CD4-positive, alpha-beta T cell treated with Interleukin-12 subunit alpha and Interleukin-12 subunit beta, for 1 hour (primary cell): ENCODE measurements at regions not wholly inside any gene's neighbourhood (a gene's known extent, or its start where the extent isn't known, plus 50 kb on each side); places are given as distances from the start of the nearest gene placed in this dataset.
A peak's percentile ranks its signal among the peaks of the same experiment; 100 is the strongest.
"Not testable (repeated sequence)": the region's sequence is repeated elsewhere in the genome, so short reads cannot be mapped to it uniquely, and the experiment has no call there.

Source experiments
- DNase-seq: peaks from one replicate; pipeline ENCODE4 v3.0.0-alpha.2; 2020

DNA sequence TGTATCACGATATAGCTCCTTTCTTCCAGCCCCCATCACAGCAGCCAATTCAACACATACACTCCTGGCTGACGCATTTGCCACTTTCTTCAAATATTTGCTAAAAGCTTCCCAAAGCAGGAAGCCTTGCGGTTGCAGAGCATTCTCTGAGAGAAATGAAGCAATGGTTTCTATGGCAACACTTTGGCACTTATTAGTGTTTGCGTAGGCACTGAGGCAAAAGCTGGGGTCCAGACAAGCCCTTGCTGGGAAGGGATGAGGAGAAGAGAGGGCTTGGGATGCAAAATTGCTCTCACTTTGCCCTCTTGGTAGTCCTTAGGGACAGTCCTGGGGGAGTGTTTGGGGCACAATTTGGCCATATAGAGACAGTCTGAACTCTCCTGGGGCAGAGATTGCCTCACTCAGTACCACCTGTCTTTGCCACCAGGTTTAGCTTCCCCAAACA, 55.0 kb upstream of the PAK3 start:
- peak; percentile 42 for DNase-seq

DNA sequence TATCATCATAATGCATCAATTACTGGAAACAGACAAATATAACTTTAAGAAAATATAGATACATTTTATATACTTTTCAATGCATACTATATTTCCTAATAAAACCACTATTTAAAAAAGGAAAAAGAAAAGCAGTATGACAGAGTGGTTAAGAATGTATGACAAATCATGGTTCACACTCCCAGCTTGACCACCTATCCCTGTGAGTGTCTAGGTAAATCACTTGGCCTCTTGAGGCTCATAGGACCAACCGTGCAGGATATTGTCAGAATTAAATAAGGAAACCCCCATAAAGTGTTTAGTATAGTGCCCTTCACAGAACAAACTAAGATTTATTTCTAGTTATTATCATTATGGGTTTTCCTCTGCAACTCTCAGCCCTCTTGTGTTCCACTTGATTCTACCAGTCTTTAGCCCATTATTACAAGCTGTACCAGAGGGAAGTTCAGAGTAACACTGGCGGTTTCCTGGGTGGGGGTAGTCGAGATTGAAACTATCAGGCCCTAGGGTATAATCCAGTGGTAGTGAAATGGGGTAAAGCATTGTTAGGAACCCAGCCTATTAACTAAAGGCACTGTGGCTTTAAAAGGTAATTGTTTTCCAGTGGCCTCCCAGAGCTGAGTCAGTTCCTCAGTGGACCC, 55.5 kb upstream of the PAK3 start:
- DNase-seq: no peak

DNA sequence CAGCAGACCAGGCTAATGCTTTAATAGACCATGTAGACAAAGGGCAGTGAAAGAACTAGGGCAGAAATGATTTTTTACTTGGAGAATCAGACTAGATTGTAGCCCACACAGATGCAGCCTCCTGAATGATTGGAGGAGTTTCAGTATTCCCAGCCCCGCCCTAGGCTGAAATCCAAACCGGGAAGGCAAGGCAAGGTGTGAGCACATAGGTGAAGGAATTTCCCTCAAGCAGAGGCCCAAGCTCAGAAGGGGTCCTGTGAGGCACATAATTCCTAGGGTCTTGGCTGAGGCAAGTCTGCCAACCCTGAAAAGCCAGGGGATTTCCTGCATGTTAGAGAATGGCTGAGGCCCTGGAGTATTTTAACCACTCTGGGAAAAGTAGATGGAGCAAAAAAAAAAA, 56.4 kb upstream of the PAK3 start:
- DNase-seq: no peak

DNA sequence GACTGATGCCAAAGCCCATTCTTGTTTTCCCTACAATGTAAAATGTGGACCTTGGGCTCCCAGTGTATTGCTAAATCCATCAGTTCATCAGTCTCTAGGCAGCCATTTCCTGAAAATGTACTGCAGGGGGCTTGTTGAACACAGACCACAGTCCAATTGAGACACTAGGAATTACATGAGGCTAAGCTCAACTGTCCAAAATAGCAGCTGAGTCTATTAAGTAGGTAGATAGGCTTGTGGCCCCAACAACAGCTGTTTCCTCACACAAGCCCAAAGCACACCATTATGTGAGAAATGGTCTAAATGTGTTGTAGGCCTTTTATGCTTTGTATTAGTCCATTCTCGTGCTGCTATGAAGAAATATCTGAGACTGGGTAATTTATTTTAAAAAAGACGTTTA, 60.0 kb upstream of the PAK3 start:
- no peak for DNase-seq

DNA sequence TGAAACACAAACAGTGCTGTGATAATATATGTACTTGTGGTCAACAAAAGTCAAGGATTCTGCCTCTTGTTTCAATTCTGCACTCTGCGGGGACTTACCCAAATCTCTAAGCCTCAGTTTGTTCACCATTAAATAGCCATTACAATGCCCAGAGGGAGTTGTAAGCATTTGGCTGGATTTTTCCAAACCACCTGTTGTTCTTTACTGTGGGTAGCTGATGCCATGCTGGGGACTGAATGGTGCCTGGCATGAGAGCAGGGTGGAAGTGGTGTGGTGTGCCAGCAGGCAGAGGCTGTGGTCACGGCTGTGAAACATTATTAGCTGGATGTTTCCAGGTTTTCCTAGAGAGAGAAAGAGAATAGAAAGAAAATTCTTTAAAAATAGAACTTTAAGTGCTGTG, 60.7 kb upstream of the PAK3 start:
- DNase-seq: no peak

DNA sequence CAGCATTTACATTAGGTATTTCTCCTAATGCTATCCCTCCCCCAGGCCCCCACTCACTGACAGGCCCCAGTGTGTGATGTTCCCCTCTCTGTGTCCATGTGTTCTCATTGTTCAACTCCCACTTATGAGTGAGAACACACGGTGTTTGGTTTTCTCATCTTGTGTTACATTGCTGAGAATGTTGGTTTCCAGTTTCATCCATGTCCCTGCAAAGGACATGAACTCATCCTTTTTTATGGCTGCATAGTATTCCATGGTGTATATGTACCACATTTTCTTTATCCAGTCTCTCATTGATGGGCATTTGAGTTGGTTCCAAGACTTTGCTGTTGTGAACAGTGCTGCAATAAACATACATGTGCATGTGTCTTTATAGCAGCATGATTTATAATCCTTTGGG, 73.0 kb upstream of the PAK3 start:
- not testable (repeated sequence) for DNase-seq

DNA sequence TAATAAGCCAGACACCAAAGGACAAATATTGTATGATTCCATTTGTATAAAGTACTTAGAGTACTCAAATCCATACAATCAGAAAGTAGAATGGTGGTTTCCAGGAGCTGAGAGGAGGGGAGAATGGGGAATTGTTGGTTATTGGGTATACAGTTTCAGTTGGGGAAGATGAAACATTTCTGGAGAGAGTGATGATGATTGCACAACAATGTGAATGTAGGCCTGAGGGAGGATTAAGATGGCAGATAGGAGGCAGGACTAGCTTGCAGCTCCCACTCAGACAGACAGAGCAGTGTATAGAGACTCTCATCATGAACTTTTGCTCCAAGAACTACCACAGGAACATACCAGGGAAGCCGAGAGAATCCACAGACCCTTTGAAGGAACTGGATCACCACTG, 75.7 kb upstream of the PAK3 start:
- DNase-seq: no peak

DNA sequence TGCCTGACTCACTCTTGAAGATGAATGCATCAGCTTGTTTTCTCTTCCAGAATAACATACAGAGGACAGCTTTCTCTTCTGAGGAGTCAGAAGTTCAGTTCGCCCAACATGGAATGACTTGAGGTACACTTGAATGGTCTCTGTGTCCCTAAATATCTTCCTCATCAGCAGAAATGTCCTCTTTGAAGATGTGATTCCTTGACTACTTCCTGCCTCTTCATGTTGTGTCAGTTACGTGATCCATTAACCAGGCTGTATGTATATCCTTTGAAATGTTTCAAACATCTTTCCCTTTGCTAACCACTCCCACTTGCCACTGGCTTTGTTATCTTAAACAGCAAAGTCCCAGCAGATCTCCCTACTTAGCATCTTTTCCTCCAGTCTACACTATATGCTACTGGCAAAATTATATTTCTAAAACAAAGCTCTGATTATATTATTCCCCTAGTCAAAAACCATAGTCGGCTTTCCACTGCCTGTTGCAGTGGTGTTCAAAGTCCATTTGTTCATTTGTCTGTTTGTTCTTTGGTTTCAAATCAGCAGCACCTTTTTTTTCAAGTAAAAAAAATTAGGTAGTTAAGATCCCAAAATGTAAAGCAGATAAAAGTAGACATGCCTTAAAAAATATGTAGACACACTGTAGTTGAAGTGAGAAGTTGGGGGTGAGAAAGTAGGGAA, 82.1 kb upstream of the PAK3 start:
- no peak for DNase-seq

DNA sequence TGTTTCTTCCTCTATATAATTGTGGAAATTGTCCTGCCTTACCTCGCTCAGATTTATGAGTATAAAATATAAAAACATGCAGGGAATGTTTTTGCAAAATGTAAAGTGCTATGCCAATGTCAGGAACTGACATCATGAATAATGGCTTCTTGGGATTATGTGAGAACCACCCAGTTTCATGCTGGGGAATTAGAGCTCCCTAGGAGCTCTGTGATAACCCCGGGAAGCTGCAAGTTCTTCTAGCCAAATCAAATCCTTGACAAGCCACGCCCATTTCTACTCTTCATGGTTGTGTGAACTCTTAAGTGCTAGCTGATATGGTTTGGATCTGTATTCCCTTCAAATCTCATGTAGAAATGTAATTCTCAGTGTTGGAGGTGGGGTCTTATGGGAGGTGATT, 85.9 kb upstream of the PAK3 start:
- no peak for DNase-seq

DNA sequence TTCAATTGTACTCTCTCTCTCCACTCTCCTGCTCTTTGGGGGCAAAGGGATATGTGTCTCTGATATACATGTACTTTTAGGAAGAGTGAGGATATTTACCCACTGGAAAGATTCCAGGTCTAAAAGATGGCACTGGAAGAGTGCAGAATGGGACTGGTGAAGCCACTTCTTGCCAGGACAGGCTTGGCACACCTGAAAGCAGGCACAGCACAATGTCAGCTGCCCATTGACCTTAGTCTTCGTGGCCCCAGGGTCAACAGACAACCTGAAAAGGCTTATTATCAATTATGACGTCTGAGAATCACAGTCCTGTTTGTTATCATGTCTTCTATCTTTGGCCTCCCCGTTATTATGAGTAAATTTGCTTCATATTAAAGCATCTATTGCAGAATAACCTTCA, 86.7 kb upstream of the PAK3 start:
- DNase-seq: no peak

DNA sequence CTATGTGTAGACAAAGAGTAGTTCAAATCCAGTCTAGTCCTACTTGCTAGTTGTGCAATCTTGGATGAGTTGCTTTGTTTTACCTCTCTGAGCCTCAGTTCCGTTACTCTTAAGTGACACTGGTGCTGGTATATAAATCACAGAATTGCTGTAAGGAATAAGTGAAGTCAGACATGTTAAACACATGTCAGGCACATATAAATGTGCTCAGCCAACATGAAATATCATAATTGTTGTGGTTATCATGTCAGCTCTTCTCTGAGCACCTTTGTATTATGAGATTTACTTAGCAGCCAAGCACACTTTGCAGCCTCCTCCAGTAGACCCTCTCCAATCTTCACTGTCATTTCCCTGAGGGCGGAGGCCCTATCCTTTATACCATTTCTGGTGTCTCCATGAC, 87.9 kb upstream of the PAK3 start:
- DNase-seq: no peak

DNA sequence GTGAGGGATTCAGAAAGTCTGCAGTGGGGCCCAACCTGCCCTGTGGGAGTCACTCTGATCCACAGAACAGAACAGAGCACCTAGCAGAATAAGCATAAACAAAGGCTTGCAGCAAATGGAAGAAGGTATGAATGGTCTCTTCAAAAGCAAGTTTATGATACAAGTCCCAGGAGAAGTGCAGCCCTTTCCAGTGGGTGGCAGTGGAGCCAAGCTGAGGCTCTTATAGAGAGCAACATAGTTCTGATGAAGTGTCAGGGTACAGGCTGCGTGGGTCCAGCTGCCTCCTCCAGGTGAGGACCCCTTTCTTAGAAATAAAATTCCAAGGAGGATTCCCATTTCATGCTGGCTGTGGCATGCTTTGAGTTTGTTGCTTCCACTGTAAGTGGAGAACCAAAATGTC, 88.8 kb upstream of the PAK3 start:
- DNase-seq: no peak

DNA sequence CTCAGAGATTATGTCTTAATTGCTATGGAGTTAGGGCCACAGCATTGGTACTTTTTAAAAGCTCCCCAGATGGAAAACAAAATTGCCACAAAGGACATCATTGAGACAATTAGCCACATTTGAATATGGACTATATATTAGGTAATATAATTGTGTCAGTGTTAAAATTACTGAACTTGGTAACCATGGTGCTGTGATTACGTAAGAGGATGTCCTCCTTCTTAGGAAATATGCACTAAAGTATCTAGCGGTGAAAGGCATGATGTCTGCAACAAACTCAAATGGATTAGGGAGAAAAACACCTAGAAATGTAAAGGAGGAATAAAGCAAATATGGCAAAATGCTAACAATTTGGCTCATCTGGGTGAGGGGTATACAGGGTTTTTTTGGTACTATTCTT, 89.9 kb upstream of the PAK3 start:
- DNase-seq: no peak

DNA sequence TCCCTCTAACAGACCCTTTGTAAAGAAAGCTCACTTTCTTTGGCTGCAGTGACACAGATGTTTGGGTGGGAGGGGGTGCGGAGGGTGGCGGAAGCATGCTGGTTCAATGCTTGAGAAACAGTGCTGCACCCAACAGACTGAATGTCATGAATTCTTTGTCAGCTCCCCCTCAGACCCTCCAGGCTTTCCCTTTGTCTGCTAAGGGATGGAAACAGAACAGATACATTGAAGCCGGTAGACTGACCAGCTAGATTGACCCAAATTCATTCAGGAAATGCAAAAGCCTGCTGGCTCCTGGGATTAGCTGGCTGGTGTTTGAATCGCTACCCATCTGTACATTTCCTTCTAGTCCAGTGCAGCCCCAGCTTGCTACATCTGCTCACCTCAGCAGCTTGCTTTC, 90.8 kb upstream of the PAK3 start:
- DNase-seq: no peak

DNA sequence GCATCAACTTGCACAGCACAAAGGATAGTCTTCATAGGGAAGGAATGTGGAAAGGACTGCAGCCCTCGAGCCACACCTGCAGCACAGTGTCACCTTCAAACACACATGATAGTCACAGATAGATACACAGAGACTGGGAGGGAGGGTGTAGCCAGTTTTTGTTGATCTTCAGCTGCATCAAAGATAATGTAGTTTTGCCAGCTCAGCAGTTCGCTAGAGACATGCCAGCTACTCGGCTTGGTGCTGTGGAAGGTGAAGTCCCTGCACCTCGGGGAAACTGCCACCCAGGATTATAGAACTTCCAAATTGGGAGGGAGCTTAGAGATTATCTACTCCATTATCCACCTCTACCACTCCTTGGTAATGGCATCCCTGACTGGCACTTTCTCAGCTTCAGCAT, 92.9 kb upstream of the PAK3 start:
- DNase-seq: no peak

DNA sequence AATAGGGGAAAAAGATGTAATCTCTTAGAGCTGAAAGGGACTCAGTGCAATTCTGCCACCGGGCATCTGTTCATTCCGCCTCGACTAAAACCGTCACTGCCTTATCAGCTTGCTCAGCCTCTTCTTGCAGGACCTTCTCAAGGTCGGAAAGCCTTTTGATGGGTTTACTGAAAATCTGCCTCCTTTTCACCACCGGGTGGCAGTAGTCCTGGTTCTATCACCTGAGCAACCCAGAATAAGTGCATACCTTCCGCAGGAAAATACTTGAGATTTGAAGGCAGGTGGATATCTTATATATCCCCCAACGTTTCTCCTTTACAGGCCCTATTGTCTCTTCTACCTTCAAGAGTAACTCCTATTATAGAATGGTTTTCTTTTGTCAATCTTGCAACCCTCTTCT, 103.4 kb upstream of the PAK3 start:
- peak; percentile 46 for DNase-seq

DNA sequence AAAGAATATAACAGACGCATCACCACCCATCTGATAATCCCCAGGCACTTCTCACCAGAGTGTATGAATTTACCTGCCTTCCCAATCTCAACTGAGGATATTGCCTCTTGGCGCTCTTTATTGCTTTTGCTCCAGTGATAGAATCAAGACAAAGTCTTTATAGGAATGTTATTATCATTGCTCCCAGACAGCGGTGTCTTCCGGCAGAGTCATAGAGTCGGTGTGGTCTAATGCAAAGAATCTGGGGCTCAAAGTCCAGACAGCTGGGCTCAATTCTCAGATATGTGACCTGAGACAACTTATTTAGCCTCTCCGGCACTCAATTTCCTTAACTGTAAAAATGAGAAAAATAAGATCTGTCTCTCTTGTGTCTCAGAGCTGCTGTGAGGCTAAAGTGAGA, 106.1 kb upstream of the PAK3 start:
- DNase-seq: no peak

DNA sequence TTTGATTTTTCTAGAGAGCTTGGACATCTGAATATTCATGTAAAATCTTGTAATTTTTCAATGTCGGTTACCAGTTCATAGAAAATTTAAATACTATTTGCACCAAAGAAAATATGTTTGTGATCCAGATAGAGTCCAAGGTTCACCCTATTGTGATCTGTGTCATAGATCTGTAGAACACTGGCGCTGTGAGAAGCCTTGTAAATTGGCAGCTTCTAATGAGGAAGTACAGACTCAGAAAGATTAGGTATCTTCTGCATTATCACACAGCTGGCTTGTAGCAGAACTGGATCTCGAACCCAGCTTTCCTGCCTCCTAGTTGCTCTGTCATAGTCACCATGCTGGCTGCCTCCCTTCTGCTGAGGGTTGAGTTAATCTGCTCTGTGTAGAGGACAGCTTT, 106.5 kb upstream of the PAK3 start:
- DNase-seq: no peak

DNA sequence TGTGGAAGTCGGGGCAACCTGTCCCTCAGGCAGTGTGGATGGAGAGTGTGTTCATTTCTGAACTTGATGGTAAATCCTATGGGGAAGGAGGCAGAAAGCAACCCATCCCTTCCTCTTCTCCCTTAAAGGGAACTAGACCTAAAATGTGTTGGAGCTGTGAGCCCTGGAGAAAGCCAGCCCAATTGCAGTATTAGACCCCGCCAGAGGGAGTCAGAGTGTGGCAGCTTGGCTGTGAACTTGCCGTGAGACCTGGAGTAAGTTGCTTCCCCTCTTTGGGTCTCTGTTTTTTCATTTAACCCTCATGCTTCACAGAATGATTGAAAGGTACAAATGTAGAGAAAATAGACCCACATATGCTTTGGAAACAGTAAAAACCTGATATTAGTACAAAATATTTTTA, 108.7 kb upstream of the PAK3 start:
- DNase-seq: no peak

DNA sequence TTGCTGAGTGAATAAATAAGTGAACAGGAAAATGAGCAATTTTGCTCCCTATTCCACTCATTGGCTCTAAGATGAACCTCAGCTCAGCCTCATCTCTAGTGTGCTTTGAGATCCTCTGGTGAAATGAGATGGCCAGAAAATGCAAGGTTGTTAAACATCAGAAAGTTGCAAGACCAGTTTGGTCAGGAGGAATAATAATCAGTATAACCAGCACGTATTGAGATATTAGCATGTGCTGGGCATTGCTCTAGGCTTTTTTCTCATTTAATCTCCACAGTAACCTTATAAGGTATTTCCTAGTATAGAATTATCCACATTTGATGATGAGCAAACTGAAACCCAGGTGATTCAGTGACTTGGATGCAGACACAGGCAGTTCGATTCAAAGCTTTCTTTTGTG, 110.5 kb upstream of the PAK3 start:
- DNase-seq: no peak

DNA sequence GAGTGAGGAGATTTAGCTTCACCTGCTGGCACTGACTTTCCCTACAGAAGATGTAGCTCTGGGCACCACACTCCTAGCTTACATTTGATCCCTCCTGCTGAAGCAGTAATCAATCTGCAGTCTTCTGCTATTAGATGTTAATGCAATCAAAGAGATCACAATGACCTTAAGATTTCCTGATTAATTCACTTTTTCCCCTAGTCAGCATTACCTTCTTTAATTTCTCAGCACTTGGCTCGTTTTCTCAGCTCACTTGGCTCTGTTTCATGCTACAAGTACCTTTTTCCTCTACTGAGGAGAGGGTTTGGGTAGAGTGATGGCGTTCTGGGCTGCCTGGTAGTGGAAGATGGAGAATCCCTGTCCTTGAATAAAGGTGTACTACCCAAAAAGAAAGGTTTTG, 113.0 kb upstream of the PAK3 start:
- DNase-seq: no peak

DNA sequence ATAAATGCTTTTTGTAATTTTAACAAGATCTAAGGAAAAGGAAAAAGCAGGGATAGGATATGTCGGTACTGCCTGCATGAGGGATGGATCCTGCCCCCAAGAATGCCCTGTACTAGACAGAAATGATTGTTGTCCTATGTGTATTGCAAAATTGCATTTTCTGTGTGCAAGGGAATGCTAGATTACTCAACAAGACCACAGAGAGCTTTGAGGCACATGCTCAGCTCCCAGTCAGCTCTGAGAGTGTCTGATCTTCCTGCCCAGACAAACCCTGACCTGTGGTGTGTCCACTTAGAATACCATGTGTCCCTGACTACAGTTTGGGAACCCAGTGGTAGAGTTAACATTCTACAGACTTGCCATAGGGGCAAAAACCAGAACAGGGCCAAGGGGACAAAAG, 129.2 kb upstream of the PAK3 start:
- DNase-seq: no peak

DNA sequence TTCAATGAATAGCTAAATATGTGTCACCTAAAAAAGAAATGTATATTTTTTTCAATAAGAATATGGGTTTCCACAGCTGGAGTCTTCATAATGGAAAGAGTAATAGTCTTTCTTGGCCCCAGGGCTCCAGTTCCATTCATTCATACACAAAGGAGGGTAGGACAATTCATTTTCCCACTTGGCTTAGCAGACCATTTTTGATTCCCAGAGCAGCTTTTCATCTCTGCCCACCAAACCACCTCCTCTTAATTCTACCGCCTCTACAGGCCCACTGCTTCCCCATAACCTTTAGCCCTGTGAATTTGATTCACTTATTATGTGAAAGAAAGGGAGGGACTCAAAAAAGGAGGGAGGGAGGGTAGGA, 129.9 kb upstream of the PAK3 start:
- no peak for DNase-seq

DNA sequence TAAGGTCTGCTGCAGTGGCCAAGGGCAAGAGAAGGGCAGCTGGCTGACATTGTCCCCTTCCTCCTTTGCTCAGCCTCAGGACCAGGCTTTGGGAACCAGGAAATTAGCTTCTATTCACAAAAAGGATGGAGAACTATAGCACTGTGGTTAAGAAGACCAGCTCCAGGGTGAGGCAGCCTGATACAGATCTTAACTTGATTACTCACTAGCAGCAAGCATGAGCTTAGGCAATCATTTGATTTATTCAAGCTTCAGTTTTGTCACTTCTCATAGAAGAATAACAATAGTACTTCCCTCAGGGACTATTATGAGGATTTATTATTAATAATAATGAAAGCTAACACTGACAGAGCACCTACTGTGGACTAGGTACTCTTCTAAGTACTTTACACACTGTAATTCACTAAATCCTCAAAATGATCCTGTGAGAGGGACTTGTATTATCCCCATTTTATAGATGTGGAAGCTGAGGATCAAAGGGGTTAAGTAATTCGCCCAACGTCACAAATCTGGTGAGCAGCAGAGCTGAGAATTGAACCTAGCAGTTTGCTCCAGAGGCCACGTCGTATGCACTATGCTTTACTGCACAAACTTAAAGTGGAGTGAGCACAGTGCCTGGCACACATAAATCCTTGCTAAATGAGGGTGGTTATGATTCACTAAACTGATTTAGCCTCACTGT, 130.4 kb upstream of the PAK3 start:
- DNase-seq: no peak

DNA sequence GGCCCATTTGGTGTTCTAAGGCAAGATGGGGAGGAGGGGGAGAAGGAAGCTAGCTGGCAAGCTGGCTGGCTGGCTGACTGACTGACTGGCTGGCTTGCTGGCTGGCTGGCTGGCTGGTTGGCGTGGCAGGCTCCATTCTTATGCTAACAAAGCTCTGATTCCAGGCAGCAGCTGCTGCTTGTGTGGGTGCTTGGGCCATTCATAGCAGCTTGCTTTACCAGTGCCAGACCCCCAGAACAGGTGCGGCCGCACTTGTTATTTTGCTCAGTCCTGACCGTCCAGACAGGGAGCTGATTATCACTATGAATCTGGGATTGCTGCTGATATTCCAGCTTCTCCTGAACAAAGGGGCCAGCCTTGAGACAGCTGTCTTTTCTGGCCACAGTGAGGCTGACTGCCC, 131.2 kb upstream of the PAK3 start:
- no peak for DNase-seq
